GM12878 (cell line): ENCODE measurements at regions not wholly inside any gene's neighbourhood (a gene's known extent, or its start where the extent isn't known, plus 50 kb on each side); places are given as distances from the start of the nearest gene placed in this dataset.

Source experiments
- CREM ChIP-seq: IDR thresholded peaks from 2 replicates; pipeline ENCODE4 v1.6.1; 2014; ENCODE audit warnings: antibody characterized with exemption, low read depth
- IKZF2 ChIP-seq, 2 experiments: fragments of 450-650 bp; IDR thresholded peaks; 2 replicates each; pipeline ENCODE4 v1.6.1; 2017; ENCODE audit warnings: mild to moderate bottlenecking in 2 of 2, moderate library complexity in 2 of 2
- MXI1 ChIP-seq: fragments of 150-350 bp; IDR thresholded peaks from 2 replicates; pipeline ENCODE4 v1.6.1; 2011; ENCODE audit warnings: low read depth, mild to moderate bottlenecking, inconsistent platforms, low read length, improper control_type of control experiment
- NFIC ChIP-seq: IDR thresholded peaks from 2 replicates; pipeline ENCODE4 v1.6.1; 2012; ENCODE audit warnings: low read depth, mild to moderate bottlenecking, inconsistent platforms, low read length, moderate library complexity
- NFYB ChIP-seq: IDR thresholded peaks from 2 replicates; pipeline ENCODE4 v1.6.1; 2011; ENCODE audit warnings: low read depth, mild to moderate bottlenecking, low read length, improper control_type of control experiment, moderate library complexity; ENCODE audit not compliant: insufficient read depth
- RAD21 ChIP-seq: IDR thresholded peaks from 2 replicates; pipeline ENCODE4 v1.6.1; 2011; ENCODE audit warnings: mild to moderate bottlenecking, low read depth, low read length, moderate library complexity; ENCODE audit not compliant: insufficient read depth
- SMC3 ChIP-seq: IDR thresholded peaks from 2 replicates; pipeline ENCODE4 v1.6.1; 2011; ENCODE audit warnings: low read length, improper control_type of control experiment, borderline replicate concordance
- TCF3 ChIP-seq: IDR thresholded peaks from 2 replicates; pipeline ENCODE4 v1.6.1; 2012; ENCODE audit warnings: low read depth, mild to moderate bottlenecking, low read length, borderline replicate concordance; ENCODE audit not compliant: insufficient read depth
- USF1 ChIP-seq: IDR thresholded peaks from 2 replicates; pipeline ENCODE4 v1.6.1; 2011; ENCODE audit warnings: borderline replicate concordance, low read depth, mild to moderate bottlenecking, moderate library complexity, mixed read lengths, low read length; ENCODE audit not compliant: insufficient read depth; ENCODE audit errors: extremely low read length
- YBX1 ChIP-seq: fragments of 450-650 bp; IDR thresholded peaks from 2 replicates; pipeline ENCODE4 v1.6.1; 2016; ENCODE audit warnings: antibody characterized with exemption
- ZNF24 ChIP-seq: fragments of 450-650 bp; IDR thresholded peaks from 2 replicates; pipeline ENCODE4 v1.6.1; 2017; ENCODE audit warnings: antibody characterized with exemption, mild to moderate bottlenecking
- TF ChIP-seq, protein P1 (sequence below): IDR thresholded peaks from 2 replicates; pipeline ENCODE4 v1.6.1; 2011; ENCODE audit warnings: low read depth, low read length, improper control_type of control experiment, borderline replicate concordance

GRCh38 chr7:81482600-81483186 is 287.2 kb downstream of the HGF start (continued):
- TF ChIP-seq TCF3 (no peak), SMC3 (peak; percentile 56; the same call in 1 of the 2 replicates), USF1 (no peak), MXI1 (no peak), RAD21 (peak; percentile 53; the same call in 1 of the 2 replicates), CREM (no peak), NFIC (no peak), YBX1 (no peak), ZNF24 (no peak), IKZF2 (IDR thresholded peaks at IDR 0.05) (no peak), NFYB (no peak)
- TF ChIP-seq, protein P1, sequence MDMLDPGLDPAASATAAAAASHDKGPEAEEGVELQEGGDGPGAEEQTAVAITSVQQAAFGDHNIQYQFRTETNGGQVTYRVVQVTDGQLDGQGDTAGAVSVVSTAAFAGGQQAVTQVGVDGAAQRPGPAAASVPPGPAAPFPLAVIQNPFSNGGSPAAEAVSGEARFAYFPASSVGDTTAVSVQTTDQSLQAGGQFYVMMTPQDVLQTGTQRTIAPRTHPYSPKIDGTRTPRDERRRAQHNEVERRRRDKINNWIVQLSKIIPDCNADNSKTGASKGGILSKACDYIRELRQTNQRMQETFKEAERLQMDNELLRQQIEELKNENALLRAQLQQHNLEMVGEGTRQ = no peak
